EL (cell line): ENCODE measurements at regions not wholly inside any gene's neighbourhood (a gene's known extent, or its start where the extent isn't known, plus 50 kb on each side); places are given as distances from the start of the nearest gene placed in this dataset.
"Not testable (repeated sequence)": the region's sequence is repeated elsewhere in the genome, so short reads cannot be mapped to it uniquely, and the experiment has no call there.

Experiments used
- DNase-seq: peaks from one replicate; pipeline ENCODE4 v3.0.0-alpha.2; 2016

DNA sequence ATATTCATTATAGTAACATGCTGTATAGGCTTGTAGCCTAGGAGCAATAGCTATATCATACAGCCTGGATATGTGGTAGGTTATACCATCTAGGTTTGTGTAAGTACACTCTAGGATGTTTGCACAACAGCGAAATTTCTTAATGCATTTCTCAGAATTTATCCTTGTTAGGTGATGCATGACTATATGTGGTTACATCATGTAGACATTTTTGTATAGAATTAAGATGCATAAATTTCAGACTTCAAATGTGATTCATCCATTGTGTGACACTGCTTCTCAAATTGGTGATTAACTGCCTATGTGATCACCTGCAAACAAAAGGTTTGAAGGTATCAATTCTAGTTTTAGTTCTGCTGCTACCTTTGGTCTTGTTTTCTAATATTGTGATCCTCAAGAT lies 1787.0 kb upstream of the PIK3C3 start:
- DNase-seq, result no peak

DNA sequence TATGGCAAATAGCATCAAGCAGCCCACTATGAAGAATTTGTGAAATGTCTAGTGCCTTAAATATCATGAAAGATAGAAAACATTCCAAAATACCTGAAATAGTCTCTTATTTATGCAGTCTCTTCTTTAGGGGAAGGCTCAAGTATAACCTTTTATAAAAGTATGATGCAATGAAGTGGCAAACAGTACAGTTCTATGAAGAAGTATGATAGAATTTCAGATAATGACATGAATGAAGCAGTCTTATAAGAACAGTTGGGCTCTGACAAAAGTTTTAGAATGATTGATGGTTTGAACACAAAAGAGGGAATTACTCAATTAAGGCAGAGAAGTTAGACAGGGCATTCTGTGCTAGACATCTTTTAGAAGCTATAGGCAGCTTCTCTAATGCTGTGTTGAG lies 1791.8 kb upstream of the PIK3C3 start:
- DNase-seq, result no peak

DNA sequence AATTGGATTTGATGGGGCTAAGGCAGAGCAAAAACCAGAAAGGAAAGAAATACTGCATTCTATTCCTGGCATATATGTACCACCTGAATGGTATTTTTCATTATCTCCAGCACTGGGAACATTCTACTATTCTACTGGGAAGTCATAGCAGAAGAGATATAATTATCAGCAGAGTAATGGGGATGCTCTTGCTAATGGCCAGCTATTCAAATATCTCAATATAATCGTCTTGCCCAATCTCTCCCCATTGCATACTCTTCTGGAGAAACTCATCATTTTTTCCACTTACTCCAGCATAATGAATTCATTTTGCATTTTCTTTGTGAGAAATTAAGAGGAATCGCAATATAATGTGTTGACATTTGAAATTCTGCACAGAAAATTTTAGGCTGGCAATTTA lies 1794.7 kb upstream of the PIK3C3 start:
- no peak for DNase-seq

DNA sequence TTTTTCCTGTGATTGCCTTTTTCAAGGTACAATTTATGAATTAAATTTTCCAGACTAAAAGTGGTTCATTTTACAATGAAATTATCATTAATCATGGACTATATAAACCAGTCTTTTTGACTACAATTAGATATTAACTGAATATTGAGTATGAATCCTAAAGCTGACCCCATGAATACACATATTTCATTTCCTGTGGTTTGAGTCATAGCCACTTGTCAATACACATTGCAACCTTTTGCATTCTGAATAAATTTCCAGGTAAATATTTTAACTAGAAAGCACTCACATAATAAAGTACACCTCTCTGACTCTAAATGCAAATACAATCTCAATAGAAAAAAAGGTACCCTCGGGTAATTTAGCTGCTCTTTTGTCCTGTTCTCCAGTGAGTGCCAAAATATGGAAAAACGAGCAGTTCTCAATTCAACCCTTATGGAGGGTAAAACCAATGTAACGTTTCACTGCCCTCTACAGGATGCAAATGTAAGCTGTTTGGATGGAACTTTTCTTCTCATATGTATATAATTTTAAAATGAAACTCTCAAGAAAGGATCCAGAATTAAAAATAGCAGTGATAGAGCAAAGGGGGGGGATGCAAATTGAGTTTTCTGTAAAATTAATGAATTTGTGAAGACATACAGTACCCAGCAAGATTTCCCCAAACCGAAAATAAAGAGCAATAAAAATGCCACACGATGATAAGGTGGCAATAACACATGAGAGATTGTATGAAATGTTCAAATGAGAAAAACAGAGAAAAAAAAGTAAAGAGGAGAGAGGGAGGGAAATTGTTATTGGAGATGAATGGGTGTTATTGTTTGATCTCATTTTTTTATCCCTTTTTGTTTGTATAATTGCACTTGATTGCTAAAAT lies 1795.7 kb upstream of the PIK3C3 start:
- no peak for DNase-seq

DNA sequence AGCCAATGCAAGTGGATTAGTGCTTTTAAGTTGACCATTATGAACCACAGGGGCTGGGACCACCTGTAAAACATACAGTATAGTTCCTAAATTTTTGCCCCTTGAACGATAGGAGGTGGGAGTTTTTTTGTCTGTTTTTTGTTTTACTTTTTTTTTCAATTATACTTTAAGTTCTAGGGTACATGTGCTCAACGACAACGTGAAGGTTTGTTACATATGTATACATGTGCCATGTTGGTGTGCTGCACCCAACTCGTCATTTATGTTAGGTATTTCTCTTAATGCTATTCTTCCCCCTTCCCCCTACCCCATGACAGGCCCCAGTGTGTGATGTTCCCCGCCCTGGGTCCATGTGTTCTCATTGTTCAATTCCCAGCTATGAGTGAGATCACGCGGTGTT lies 1797.9 kb upstream of the PIK3C3 start:
- DNase-seq, result no peak

DNA sequence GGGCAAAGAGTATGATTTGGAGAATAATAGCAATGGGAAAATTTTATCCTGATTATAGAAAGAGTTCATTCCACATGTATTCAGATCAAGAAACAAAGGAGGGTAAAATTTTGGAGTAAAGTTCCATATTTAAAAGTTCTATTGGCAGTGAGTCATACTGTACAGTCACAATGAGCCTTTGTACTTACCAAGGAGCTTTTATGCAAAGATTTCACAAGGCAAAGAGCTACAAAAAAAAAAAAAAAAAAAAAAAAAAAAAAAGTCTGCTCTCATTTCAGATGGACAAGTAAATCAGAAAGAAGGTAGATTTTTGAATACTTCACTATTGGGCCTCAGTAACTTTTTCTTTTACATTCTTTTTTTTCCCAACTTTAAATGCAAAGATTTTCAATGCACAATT lies 1802.2 kb upstream of the PIK3C3 start:
- DNase-seq, result no peak

DNA sequence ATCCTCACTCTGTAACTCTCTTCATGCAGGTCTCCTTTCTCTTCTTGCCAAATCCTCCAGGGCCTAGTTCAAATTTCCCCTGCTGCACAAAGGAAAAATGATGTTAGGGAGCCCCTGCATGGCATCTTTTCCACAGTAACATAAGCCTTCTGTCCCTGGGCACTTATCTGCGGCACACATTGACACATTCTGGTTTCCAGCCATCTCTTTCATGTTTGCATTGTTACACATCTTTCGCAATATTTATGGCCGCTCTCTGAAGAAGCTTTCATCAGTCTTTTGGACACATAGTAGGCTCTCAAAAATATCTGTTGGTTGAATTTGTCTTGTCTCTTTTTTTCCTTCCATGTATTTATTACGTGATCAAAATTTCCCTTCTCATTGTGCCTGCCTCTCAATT lies 1806.1 kb upstream of the PIK3C3 start:
- no peak for DNase-seq

DNA sequence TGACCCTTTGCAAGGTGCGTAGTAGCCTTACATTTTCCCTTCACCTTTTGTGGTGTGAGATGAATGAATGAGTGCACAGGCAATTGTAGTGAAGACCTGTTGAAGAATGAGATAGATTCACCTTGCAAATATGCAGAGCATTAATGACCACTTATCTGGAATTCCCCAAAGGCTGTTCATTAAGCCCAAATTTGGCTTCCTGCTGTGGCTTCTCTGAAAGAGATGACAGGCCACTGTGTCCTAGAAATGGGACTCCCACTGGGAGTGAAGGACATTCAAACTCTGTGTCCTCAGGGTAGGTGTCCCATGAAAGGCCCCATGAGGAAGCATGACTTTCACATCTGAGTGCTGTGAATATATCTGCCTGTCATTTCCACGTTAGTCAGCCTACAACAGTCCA lies 1821.8 kb upstream of the PIK3C3 start:
- no peak for DNase-seq

DNA sequence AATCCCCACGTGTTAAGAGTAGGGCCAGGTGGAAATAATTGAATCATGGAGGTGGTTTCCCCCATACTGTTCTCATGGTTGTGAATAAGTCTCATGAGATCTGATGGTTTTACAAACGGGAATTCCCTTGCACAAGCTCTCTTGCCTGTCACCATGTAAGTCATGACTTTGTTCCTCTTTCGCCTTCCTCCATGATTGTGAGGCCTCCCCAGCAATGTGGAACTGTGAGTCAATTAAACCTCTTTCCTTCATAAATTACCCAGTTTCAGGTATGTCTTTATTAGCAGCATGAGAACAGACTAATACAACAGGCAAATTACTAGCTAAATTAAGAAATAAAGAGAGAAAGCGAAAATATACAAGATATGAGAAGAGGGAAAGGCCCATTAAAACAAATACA lies 1822.6 kb upstream of the PIK3C3 start:
- not testable (repeated sequence) for DNase-seq

DNA sequence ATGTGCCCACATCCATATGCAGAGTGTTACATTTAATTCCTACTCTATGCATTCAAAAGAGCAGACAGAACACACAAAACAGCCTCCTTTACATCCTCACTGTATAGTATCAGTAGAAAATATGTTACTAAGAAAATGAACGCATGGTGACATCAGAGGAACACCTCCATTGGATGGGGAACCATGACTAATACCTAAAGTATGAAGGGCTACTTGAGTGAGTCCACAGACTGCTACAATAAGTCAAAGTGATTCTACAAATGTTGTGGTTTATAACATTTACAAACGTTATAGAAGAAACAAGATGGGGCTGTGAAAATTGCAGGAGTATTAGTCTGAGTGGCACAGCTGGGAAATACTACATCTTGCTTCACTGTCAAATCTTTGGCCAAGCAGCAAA lies 1830.9 kb upstream of the PIK3C3 start:
- no peak for DNase-seq

DNA sequence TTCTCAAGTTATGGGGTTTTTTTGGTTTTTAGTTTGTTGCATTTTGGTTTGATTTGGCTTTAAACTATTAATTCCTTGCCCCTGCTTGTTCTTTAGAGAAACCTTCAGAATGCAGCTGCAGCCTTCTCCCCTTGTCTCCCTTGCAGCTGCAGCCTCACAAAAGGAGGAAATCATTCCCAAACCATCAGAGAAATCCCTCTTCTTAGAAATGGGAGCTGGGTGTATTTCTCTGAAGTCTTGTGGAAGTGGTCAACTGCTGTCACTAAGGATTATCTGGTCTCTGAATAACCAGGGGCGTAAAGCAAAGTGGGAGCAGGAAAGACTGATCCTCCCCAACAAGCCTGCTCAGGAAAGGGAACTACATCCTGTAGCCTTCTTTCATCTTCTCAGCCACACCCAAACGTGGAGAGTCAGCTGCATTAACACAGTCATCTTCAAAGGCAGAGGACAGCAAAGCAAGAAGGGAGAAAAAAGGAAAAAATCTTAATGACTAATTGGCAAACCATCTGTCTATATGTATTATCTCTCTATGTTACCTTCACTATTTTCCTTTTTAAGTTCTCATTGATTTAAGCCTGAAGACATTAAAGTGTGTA lies 1834.1 kb upstream of the PIK3C3 start:
- no peak for DNase-seq

DNA sequence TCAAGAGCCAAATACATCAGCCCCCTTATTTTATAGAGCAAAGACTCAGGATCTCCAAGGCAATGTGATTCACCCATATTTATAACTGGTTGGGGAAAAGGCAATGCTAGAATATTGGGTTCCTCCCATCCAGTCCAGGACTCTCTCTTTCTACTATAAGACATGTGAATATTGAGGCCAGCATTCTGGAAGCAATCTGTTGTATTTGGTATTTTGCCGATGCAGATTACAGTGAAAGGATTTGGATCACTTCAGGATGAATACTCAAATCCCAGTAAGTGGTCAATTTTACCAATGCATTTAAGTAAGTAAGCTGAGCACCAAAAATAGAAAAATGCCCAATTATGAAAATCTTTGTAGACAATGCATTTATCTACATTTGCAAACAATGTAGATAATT lies 1834.7 kb upstream of the PIK3C3 start:
- no peak for DNase-seq

DNA sequence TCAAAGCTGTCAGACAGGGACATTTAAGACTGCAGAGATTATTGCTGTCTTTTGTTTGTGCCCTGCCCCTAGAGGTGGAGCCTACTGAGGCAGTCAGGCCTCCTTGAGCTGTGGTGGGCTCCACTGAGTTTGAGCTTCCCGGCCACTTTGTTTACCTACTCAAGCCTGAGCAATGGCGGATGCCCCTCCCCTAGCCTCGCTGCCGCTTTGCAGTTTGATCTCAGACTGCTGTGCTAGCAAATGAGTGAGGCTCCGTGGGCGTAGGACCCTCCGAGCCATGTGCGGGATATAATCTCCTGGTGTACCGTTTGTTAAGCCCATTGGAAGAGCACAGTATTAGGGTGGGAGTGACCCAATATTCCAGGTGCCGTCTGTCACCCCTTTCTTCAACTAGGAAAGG lies 1835.5 kb upstream of the PIK3C3 start:
- DNase-seq, result not testable (repeated sequence)

DNA sequence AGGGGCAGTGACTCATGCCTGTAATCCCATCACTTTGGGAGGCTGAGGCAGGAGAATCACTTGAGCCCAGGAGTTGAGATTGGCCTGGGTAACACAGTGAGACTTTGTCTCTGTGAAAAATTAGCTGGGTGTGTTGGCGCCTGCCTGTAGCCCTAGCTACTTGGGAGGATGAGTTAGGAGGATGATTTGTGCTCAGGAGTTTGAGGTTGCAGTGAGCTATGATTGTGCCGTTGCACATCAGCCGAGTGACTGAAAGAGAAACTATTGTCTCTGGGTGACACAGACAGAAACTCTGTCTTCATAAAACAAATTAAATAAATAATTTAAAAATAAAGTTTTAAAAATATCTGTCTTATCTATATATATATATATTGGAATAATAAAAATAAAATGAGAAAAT lies 1844.6 kb upstream of the PIK3C3 start:
- DNase-seq, result no peak

DNA sequence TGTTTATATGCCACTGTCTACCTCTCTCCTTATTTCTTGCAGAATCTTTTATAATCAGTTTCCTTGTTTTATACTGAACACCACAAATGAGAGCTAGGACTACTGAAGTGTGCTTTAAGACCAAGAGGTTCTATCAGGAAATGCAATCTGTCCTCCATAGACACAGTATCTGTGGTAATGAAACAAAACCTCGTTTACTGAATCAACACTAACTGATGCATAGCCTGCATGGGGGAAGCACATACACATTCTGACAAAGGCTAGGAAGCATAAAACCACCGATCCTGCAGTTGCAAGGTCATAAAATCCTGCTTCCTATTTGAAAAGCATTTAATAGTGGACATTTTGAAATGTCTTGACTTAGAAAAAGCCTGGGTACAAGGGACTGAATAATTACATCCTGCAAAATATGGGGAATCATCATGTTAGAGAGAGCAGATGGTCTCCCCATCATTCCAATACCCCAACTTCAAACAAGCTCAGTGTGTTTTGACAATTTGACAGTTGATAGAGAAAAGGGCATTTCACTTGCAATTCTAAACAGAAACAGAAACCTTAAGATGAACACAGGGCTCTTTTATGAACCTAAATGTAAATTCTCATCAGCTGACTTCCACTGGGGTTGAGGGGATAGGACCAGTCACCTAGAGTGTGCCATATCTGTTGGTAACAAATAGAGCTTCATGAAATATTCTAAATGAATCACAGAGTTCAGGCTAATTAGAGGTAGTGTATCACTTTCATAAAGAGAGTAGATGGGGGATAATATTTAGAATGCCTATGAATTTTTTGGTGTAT lies 1845.6 kb upstream of the PIK3C3 start:
- no peak for DNase-seq

DNA sequence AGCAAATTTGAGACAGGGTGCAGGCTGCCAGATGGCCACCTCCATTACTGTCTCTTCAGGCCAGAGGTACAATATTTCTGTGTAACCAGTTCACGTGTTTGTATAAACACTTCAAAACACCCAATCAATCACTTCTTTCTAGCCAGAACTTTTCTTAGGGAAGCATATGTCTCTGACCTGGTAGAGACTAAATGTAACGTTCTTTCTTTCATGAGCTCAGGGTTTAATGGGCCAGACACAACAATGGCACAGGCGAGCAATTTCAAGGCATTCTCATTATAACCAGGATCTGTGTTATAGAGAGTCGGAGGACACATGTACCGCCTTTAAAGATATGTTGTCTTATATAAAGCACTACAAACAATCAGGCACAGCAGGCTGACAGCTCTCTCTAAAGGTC lies 1846.4 kb upstream of the PIK3C3 start:
- no peak for DNase-seq

DNA sequence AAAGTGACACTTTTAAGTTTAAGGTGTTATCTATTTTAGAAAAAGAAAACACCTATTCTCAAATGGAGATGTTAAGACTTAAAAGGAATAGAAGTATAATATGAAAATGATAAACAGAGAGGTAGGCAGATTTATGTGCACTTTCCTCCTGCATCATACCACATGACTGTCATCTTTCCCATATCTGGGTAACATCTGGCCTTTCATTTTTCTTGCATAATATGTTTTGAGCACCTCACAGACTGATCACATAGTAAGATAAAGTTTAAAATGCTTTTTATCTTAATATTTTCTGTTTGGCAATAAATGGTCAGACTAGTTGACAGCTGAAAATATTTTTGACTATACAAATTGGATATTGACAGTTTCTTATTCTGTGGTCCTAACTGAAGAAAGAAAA lies 1852.1 kb upstream of the PIK3C3 start:
- no peak for DNase-seq

DNA sequence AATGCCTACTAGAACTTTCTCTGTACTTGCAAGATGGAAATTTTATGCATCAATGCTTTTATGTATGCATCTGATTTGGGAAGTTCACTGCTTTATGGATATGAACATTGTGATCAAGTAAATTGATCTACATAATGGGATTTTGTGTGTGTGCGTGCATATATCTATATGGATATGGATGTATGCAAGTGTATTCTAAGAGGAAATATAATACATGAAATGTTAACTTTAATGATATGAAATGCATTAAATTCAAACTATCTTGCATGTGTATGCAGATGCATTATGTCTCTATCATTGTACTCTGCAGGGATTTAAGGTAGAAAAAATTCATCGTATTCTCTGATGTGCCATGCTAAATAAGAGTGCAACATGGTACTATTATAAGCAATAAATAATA lies 1855.4 kb upstream of the PIK3C3 start:
- no peak for DNase-seq

DNA sequence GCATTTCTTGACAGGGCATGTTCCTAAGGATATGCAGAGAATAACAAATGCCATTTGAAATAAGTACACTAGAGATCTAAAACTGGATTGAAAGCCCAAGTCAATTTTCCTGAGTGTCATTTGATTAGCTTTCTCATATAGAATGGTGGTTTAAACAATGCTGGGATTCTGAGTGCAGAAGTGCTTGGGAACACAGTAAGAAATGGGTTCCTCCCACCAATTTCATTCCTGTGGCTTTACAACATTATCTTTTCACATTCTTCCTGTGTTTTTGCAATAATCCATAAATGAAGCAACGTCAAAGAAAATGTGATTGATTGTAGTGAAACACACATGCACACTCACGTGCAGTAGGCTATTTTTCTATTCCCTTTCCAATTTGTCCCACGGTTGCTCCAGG lies 1858.4 kb upstream of the PIK3C3 start:
- DNase-seq, result no peak

DNA sequence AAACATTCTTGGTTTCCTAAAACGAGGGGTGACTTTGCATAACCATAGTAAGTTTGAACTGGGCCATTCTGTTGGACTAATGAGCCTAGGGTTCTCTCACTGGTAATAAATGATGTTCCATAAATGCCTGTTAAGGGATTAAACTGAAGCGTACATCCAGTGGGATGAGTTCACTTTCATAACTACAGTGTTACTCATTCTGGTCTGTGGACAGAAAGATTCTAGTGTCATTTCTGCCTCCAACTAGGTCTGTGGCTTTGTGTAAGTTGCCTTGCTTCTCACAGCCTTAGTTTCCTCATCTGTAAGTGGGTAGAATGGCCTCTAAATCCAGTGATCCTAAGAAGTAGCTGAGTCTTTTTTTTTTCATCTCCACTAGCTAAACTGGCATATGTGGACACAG lies 1860.6 kb upstream of the PIK3C3 start:
- no peak for DNase-seq

DNA sequence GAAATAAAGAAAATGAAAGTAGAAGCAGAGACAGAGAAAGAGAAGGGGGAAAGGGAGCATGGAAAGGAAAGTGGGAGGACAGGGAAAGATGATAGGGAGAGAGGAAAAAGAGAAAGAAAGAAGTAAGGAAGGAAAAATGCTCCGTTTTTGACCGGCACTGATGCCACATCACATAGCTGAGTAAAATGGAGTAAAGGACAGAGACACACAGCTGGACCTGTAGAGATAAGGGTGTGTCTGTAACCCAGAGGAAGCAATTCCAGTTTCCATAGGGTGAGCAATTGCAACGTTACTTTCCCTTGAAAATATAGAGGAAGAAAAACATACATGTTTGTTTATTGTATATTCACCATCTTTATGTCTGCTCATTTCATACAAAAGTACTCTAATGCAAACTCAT lies 1866.9 kb upstream of the PIK3C3 start:
- DNase-seq, result no peak

DNA sequence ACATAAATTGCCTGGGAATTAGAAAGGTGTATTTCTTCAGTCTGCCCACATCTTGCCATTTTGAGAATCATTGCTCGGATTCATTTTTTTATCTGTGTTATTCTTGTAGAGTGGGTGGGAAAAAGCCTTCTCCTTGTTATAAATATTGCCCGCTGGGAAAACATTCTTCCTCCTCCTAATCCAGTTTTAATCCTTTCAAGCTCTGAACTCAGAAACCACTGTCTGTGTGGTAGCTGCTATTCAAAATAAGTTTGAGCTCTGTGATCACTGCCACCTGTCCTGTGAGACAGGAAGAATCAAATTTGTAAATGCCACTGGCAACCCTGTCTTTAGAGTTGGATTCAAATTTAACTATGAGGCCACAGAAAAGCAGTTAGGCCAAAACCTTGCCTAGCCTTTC lies 1875.2 kb upstream of the PIK3C3 start:
- DNase-seq, result no peak

DNA sequence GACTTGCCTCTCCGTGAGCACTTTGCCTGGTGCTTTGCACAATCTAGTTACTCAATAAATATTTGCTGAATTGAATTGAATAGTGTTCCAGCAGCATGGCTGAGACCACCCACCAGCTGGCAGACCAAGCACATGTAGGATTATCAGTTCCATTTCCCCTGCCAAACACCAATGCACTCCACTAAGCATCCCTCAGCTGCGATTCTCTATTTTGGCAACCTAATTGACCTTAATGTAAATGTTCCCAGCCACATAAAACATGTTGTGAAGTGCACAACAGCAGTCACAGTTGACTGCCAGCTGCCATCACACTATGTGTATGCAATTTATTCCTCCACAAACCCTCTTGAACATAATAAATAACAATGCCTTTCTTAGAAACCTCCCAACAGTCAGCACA lies 1879.4 kb upstream of the PIK3C3 start:
- no peak for DNase-seq

DNA sequence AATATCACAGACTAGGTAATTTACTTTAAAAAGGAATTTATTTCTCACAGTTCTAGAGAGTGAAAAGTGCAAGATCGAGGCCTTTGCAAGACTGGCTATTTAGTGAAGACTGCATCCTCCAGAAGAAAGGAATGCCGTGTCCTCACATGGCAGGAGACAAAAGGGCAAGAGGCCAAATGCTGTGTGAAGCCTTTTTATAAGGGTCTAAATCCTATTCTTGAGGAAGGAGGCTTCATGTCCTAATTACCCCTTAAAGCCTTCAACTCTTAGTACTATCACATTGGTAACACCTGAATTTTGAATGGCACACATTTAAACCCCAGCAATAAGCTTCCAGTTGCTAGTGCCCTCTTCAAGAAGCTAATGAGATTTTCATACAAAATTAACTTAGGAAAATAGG lies 1882.3 kb upstream of the PIK3C3 start:
- no peak for DNase-seq
